HCT116 (cell line): ENCODE measurements at regions not wholly inside any gene's neighbourhood (a gene's known extent, or its start where the extent isn't known, plus 50 kb on each side); places are given as distances from the start of the nearest gene placed in this dataset.

Experiments used
- ATAC-seq: fragments of 200-7000 bp; cut with Tn5 transposase; 2 replicates; pipeline ENCODE4 v1.9.1; 2020; ENCODE audit warnings: mild to moderate bottlenecking, moderate library complexity
- BruUV-seq: library from RNA; stranded (reverse); fragments of 400-500 nt; replicated peaks from 2 replicates; lab custom pipeline; 2021; lab: Mats Ljungman, UMichigan
- CTCF ChIA-PET: fragments of 300-600 bp; sonication (Branson Sonifier 250); formaldehyde crosslinking; loops from one replicate; lab custom pipeline; 2021; ENCODE audit warnings: antibody characterized with exemption; lab: Charles Lee
- POLR2A ChIA-PET: fragments of 300-600, 350-600 bp; sonication (Branson Sonifier 250); formaldehyde crosslinking; loops from one replicate; lab custom pipeline; 2021; ENCODE audit warnings: antibody characterized with exemption; lab: Charles Lee
- RAD21 ChIA-PET, 2 experiments: fragments of 300-600 bp; sonication (Branson Sonifier 250); formaldehyde crosslinking; loops; one replicate each; lab custom pipeline; 2023; ENCODE audit warnings: low total read pairs in 2 of 2; ENCODE audit not compliant: uncharacterized antibody in 2 of 2, unreplicated experiment in 2 of 2, low non-redundant PET in 1 of 2; lab: Charles Lee
- DNase-seq: peaks from one replicate; pipeline ENCODE4 v3.0.0-alpha.2; 2010; ENCODE audit warnings: low read depth, low spot score
- H2AFZ ChIP-seq: fragments of 200-600 bp; shearing (Covaris generic), sonication (generic); 2 replicates; pipeline ENCODE4 v1.6.1; 2017; ENCODE audit warnings: low read depth, mixed run types, mixed read lengths, antibody characterized with exemption, low read length; ENCODE audit not compliant: poor library complexity, severe bottlenecking
- H3K27ac ChIP-seq: 2 replicates; pipeline ENCODE4 v1.5.1; 2012; ENCODE audit warnings: low read depth, low read length
- H3K27me3 ChIP-seq: fragments of 200-600 bp; sonication (generic); 2 replicates; pipeline ENCODE4 v1.6.1; 2016; ENCODE audit warnings: mixed run types, low read length, mixed read lengths; ENCODE audit not compliant: insufficient read depth
- H3K36me3 ChIP-seq, 2 experiments: fragments of 200-500 bp in 1 of 2; fragments of 200-600 bp in 1 of 2; sonication (Bioruptor generic) in 1 of 2; sonication (generic) in 1 of 2; 2 replicates each; pipeline versions ENCODE4 v1.5.1 to v1.6.1; 2014 to 2016; ENCODE audit warnings: low read length in 2 of 2, inconsistent platforms in 1 of 2, mixed read lengths in 1 of 2, mixed run types in 1 of 2; ENCODE audit not compliant: insufficient read depth in 2 of 2, control insufficient read depth in 1 of 2
- H3K4me1 ChIP-seq, 2 experiments: fragments of 200-600 bp in 1 of 2; sonication (generic) in 1 of 2; 2 replicates each; pipeline versions ENCODE4 v1.5.1 to v1.6.1; 2012 to 2017; ENCODE audit warnings: low read length in 2 of 2, inconsistent platforms in 1 of 2, mild to moderate bottlenecking in 1 of 2, mixed read lengths in 1 of 2, mixed run types in 1 of 2, moderate library complexity in 1 of 2; ENCODE audit not compliant: insufficient read depth in 2 of 2, control insufficient read depth in 1 of 2
- H3K4me2 ChIP-seq: fragments of 200-600 bp; sonication (generic); 2 replicates; pipeline ENCODE4 v1.6.1; 2017; ENCODE audit warnings: mixed run types, low read length, mixed read lengths
- H3K4me3 ChIP-seq, 2 experiments: fragments of 200-600 bp in 1 of 2; sonication (generic) in 1 of 2; replicated peaks in 1 of 2; 2 replicates each; pipeline ENCODE4 v1.5.1; 2011 to 2016; ENCODE audit warnings: low read length in 2 of 2, control low read depth in 1 of 2, low read depth in 1 of 2, mild to moderate bottlenecking in 1 of 2, mixed read lengths in 1 of 2, mixed run types in 1 of 2
- H3K79me2 ChIP-seq: fragments of 200-600 bp; sonication (generic); 2 replicates; pipeline ENCODE4 v1.6.1; 2017; ENCODE audit warnings: mild to moderate bottlenecking, mixed run types, low read length, moderate library complexity, mixed read lengths; ENCODE audit not compliant: insufficient read depth
- H3K9ac ChIP-seq: fragments of 200-600 bp; sonication (generic); 2 replicates; pipeline ENCODE4 v1.6.1; 2016; ENCODE audit warnings: low read length, mixed read lengths
- H3K9me2 ChIP-seq: fragments of 200-600 bp; sonication (generic), shearing (Covaris generic); 2 replicates; pipeline ENCODE4 v1.6.1; 2017; ENCODE audit warnings: mixed run types, mild to moderate bottlenecking, moderate library complexity; ENCODE audit not compliant: insufficient read depth
- H3K9me3 ChIP-seq, 2 experiments: fragments of 200-500 bp in 1 of 2; fragments of 200-600 bp in 1 of 2; sonication (Bioruptor generic) in 1 of 2; sonication (generic) in 1 of 2; 2 replicates each; pipeline ENCODE4 v1.6.1; 2014 to 2017; ENCODE audit warnings: low read length in 2 of 2, mixed read lengths in 2 of 2, inconsistent platforms in 1 of 2, low read depth in 1 of 2, mild to moderate bottlenecking in 1 of 2, mixed run types in 1 of 2, moderate library complexity in 1 of 2; ENCODE audit not compliant: control insufficient read depth in 1 of 2, insufficient read depth in 1 of 2
- H4K20me1 ChIP-seq: fragments of 200-600 bp; sonication (generic), shearing (Covaris generic); 2 replicates; pipeline ENCODE4 v1.6.1; 2017; ENCODE audit warnings: mixed run types, mild to moderate bottlenecking, moderate library complexity; ENCODE audit not compliant: insufficient read depth
- CBX3 ChIP-seq: IDR thresholded peaks from 2 replicates; pipeline ENCODE4 v1.6.1; 2012; ENCODE audit warnings: low read depth
- EZH2 ChIP-seq: fragments of 200-600 bp; sonication (generic); IDR thresholded peaks from 2 replicates; pipeline ENCODE4 v1.6.1; 2017; ENCODE audit warnings: antibody characterized with exemption, mixed run types
- FOSL1 ChIP-seq: IDR thresholded peaks from 2 replicates; pipeline ENCODE4 v1.6.1; 2012; ENCODE audit warnings: low read depth
- JUND ChIP-seq: IDR thresholded peaks from 2 replicates; pipeline ENCODE4 v1.6.1; 2012
- POLR2A ChIP-seq: IDR thresholded peaks from 2 replicates; pipeline ENCODE4 v1.7.0; 2011; ENCODE audit warnings: borderline replicate concordance; ENCODE audit not compliant: insufficient read depth, insufficient read length; ENCODE audit errors: extremely low read depth
- RAD21 ChIP-seq: IDR thresholded peaks from 2 replicates; pipeline ENCODE4 v1.6.1; 2012; ENCODE audit warnings: low read depth, mild to moderate bottlenecking
- REST ChIP-seq: IDR thresholded peaks from 2 replicates; pipeline ENCODE4 v1.6.1; 2012; ENCODE audit warnings: low read depth
- SIN3A ChIP-seq: IDR thresholded peaks from 2 replicates; pipeline ENCODE4 v1.6.1; 2012; ENCODE audit warnings: low read depth
- SP1 ChIP-seq: IDR thresholded peaks from 2 replicates; pipeline ENCODE4 v1.6.1; 2012; ENCODE audit warnings: low read depth
- SRF ChIP-seq: IDR thresholded peaks from 2 replicates; pipeline ENCODE4 v1.6.1; 2012; ENCODE audit warnings: low read depth
- YY1 ChIP-seq: IDR thresholded peaks from 2 replicates; pipeline ENCODE4 v1.6.1; 2011; ENCODE audit warnings: low read length, low read depth, moderate library complexity, mild to moderate bottlenecking; ENCODE audit not compliant: insufficient replicate concordance; ENCODE audit errors: extremely low read depth
- ZFX ChIP-seq: fragments of 450-650 bp; IDR thresholded peaks from 2 replicates; pipeline ENCODE4 v1.6.1; 2017
- intact Hi-C: fragments of 100-400 bp; cut with micrococcal nuclease; formaldehyde crosslinking; loops from 2 replicates; pipeline ENCODE4 v1.10.0; 2022
- TF ChIP-seq, protein P1 (sequence below): IDR thresholded peaks from 2 replicates; pipeline ENCODE4 v1.6.1; 2011; ENCODE audit warnings: mild to moderate bottlenecking, low read length, moderate library complexity; ENCODE audit not compliant: insufficient replicate concordance; ENCODE audit errors: extremely low read depth

DNA sequence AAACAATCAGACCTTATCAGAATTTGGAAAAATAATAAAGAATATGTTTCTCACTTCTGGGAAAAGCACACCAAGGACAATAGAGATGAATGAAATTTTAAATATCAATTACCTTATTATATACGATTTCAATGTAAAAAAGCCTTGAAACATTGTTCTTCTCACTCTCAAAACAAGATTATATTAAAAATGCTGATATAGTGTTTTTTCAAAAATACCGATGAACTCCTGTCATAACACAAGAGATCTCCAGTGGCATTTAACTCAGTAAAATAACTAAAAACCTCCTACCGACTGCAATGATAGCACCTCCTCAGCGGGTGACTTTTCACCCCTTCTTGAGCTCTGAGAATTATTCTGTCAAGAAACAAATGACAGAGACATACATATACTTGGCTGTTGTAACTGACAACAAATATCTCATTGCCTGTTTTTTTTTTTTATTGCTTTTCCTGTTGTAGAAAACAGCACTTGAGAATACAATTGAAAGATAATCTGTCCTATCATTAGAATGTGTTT lies 1237.3 kb downstream of the C4orf33 start:
- no peak overlapping the region for H3K27ac ChIP-seq
- no peak for ATAC-seq
- ChIA-PET CTCF (no interaction called here), POLR2A (no interaction called here), RAD21 (no interaction called here)
- H2AFZ ChIP-seq = no peak overlapping the region
- no peaks in the 10 kb centered on the region for H3K4me1 ChIP-seq
- no TSS peak for BruUV-seq
- no peak overlapping the region for H3K4me2 ChIP-seq
- H3K27me3 ChIP-seq = no peaks in the 10 kb centered on the region
- no peaks in the 10 kb centered on the region for H3K36me3 ChIP-seq
- H3K9me3 ChIP-seq = no peaks in the 10 kb centered on the region
- intact Hi-C loops = loop anchor here (10.0 kb wide), 1 partner anchor 968 kb away; no protein-coding TSS in a partner anchor
- no peak overlapping the region for H3K9ac ChIP-seq
- no peak for TF ChIP-seq POLR2A
- TF ChIP-seq EZH2 = no peak
- TF ChIP-seq SRF = no peak
- TF ChIP-seq JUND = no peak
- TF ChIP-seq SP1 = no peak
- no peak for TF ChIP-seq CBX3
- no peaks in the 10 kb centered on the region for H3K79me2 ChIP-seq
- H3K4me3 ChIP-seq = no peak overlapping the region
- H4K20me1 ChIP-seq = no peaks in the 10 kb centered on the region
- no peak for DNase-seq
- H3K9me2 ChIP-seq = no peaks in the 10 kb centered on the region

DNA sequence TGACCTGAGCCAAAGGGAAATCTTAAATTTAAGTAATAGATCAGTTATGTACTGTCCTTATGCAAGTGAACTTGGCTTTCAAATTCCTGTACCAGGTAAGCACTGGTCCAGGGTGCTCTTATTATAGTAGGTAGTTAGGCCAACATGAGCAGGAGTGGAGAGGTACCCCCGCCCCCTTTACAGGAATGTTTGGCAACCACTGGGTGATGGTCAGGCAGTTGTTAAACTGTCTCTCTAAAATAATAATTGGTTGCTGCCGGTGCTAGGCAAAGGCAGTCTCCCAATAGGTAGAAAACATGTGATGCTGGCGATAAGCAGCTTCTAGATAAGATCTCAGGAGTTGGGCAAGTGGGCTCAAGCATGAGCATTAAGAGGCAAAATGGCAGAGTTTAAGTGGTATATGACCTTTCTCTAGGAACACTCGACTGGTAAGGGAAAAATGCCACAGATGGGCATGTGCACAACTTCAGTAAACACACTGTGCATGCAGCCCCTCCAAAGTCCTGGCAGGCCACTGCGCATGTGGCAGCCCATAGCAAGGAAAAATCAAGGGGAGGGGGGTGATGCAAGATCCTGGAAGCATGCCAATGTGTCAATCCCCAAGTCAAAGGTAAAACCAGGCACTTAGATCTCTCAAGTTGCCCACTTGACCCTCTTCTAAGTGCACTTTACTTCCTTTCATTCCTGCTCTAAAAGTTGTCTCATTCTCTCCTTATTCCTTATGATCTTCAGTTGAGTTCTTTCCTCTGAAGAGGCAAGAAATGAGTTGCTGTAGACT lies 1239.7 kb downstream of the C4orf33 start:
- CTCF ChIA-PET = no interaction called here
- no peaks in the 10 kb centered on the region for H3K9me2 ChIP-seq
- ATAC-seq (no peak), DNase-seq (no peak)
- no peak overlapping the region for H3K27ac ChIP-seq
- POLR2A ChIA-PET = no interaction called here
- RAD21 ChIA-PET = no interaction called here
- intact Hi-C loops = loop anchor here (10.0 kb wide), 1 partner anchor 971 kb away; no protein-coding TSS in a partner anchor
- no peak overlapping the region for H3K9ac ChIP-seq
- no peaks in the 10 kb centered on the region for H3K9me3 ChIP-seq
- H3K4me1 ChIP-seq = no peaks in the 10 kb centered on the region
- no peak overlapping the region for H2AFZ ChIP-seq
- no peaks in the 10 kb centered on the region for H3K36me3 ChIP-seq
- BruUV-seq = no TSS peak
- no peaks in the 10 kb centered on the region for H3K79me2 ChIP-seq
- no peaks in the 10 kb centered on the region for H3K27me3 ChIP-seq
- no peaks in the 10 kb centered on the region for H4K20me1 ChIP-seq
- no peak overlapping the region for H3K4me2 ChIP-seq
- no peak overlapping the region for H3K4me3 ChIP-seq
- TF ChIP-seq SP1 = no peak
- TF ChIP-seq, protein P1, sequence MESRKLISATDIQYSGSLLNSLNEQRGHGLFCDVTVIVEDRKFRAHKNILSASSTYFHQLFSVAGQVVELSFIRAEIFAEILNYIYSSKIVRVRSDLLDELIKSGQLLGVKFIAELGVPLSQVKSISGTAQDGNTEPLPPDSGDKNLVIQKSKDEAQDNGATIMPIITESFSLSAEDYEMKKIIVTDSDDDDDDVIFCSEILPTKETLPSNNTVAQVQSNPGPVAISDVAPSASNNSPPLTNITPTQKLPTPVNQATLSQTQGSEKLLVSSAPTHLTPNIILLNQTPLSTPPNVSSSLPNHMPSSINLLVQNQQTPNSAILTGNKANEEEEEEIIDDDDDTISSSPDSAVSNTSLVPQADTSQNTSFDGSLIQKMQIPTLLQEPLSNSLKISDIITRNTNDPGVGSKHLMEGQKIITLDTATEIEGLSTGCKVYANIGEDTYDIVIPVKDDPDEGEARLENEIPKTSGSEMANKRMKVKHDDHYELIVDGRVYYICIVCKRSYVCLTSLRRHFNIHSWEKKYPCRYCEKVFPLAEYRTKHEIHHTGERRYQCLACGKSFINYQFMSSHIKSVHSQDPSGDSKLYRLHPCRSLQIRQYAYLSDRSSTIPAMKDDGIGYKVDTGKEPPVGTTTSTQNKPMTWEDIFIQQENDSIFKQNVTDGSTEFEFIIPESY = no peak
- TF ChIP-seq ZFX = no peak
- no peak for TF ChIP-seq SIN3A
- TF ChIP-seq RAD21 = no peak
- no peak for TF ChIP-seq FOSL1
- TF ChIP-seq SRF = no peak
- TF ChIP-seq POLR2A = no peak
- no peak for TF ChIP-seq CBX3
- no peak for TF ChIP-seq YY1
- TF ChIP-seq REST = no peak
- TF ChIP-seq EZH2 = no peak
